GM19372 (cell line): ENCODE measurements at regions not wholly inside any gene's neighbourhood (a gene's known extent, or its start where the extent isn't known, plus 50 kb on each side); places are given as distances from the start of the nearest gene placed in this dataset.
"Not testable (repeated sequence)": the region's sequence is repeated elsewhere in the genome, so short reads cannot be mapped to it uniquely, and the experiment has no call there.

ENCODE experiments used
- ATAC-seq: cut with Tn5 transposase; IDR thresholded peaks from one replicate; pipeline ENCODE4 v1.9.1; 2021; ENCODE audit warnings: mild to moderate bottlenecking, low read depth, moderate library complexity; ENCODE audit not compliant: unreplicated experiment

DNA sequence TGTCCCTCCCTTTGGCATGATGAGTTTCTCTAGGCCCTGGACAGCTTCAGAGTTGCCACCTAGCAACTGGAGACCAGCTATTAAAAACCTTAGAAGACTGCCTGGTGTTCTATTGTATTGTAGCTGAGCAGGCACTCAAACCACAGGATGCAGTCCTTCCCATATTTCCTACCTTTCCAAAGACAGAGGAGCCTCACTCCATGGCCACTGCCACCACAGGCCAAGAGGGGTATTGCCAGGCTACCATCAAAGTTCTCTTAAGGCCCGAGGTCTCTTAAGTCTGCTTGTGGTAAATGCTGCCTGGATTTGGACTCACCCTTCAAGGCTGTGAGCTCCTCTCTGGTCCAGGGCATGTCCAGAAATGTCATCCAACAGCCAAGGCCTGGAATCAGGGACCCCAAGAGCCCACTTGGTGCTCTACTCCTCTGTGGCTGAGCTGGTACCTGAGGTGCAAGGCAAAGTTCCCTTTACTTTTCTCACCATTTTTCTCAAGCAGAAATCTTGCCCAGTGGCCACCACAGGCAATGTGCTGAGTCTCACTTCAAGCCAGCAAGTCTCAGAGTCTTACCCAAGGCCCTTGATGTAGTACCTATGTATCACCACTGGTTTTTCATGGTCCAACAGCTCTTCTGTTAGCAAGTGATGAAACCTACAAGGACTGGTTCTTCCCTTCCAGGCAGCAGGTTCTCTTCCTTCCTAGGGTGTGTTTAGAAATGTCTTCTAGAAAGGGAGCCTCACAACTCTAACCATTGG lies 269.4 kb downstream of the AMY1C start:
- ATAC-seq, result no peak

DNA sequence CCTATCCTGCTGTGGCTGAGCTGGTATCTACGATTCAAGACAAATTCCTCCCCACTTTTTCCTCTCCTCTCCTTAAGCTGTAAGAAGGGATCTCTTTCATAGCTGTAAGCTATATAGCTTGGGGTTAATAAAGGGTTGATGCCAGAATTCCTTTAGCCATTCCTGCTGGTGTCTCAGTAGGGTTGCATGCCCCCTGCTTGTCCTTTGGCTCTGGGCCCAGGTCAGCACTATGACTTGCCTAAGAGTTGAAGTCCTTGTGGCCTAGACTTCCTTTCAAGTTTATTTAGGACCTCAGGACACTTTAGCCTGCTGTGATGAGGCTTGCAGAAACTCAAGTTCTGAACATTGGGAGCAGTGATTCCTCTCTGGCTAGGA lies 270.0 kb downstream of the AMY1C start:
- no peak for ATAC-seq

DNA sequence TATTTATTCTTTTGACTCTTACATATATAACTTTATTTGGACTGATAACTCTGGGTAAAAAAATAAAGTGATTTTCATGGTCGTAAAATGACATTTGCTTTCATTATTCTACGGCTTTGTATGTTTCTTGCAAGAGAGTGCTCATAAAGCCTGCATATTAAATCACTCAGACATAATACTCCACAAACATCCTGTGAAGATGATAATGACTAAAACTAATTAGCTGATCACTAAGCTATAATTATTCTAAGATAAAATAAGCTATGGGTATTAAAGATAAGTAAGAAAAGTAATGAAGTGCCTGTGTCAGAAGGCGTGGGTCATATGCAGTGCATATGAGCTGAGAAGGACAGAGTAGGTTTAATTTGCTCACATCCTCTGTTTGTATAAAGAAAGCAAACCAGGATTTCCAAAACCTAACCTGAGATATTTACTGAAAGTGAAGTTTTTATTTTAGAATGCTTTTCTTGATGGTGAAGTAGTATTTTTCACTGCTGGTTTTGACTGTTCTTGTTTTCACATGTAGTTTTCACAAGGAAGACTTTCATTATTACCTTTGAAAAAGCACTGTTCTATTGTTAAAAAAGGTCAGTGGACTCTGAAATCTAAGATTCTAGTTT lies 278.8 kb downstream of the AMY1C start:
- ATAC-seq, result no peak

DNA sequence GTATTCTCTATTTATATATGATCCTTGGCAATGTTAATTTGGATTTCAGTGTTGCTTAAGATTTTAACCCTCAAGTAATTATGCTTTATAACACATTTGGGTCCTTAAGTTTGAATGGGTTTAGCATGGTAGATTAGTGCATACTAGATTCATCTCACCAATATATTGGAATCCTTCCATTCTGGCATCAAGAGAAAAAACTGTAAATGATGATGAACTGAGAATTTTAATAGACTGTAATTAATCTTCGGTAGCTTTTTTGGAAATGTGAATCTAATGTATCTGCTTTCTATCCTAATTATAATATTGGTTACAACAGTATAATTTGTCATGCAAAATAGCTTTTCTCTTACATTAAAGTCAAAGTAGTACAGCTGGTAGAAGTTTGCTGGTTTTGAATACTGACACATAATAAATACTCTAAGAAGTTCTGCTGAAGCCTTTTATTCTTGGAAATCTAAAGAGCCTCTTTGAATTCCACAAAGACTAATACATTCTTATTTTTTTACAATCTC lies 279.8 kb downstream of the AMY1C start:
- ATAC-seq, result no peak

DNA sequence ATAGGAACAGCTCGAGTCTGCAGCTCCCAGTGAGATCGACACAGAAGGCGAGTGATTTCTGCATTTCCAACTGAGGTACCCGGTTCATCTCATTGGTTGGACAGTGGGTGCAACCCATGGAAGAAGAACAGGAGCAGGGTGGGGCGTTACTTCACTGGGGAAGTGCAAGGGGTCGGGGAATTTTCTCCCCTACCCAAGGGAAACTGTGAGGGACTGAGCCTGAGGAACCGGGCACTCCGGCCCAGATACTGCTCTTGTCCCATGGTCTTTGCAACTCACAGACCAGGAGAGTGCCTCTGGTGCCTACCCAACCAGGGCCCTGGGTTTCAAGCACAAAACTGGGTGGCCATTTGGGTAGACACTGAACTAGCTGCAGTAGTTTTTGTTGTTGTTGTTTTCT lies 307.1 kb downstream of the AMY1C start:
- ATAC-seq, result no peak

- not testable (repeated sequence) for ATAC-seq
Observed at GRCh38 chr1:104057219-104057898, 307.7 kb downstream of the AMY1C start.

- not testable (repeated sequence) for ATAC-seq
Observed at GRCh38 chr1:104061637-104062036, 311.9 kb downstream of the AMY1C start.

DNA sequence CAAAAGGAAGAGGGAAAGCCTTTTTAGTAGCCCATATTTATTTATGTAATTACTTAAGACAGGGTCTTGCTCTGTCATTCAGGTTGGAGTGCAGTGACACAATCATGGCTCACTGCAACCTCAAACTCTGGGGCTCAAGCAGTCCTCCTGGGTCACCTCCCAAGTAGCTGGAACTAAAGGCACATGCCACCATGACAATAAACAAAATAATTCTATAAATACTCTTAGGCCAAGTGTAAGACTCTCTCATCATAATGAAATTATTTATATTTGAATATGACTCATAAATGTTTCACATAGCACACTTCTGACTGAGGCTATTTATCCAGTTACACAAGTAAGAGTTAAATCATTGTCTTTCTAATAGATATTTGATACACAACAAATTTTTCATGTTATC lies 314.7 kb downstream of the AMY1C start:
- no peak for ATAC-seq

GRCh38 chr1:104072915-104073371 lies 323.2 kb downstream of the AMY1C start:
- no peak for ATAC-seq

DNA sequence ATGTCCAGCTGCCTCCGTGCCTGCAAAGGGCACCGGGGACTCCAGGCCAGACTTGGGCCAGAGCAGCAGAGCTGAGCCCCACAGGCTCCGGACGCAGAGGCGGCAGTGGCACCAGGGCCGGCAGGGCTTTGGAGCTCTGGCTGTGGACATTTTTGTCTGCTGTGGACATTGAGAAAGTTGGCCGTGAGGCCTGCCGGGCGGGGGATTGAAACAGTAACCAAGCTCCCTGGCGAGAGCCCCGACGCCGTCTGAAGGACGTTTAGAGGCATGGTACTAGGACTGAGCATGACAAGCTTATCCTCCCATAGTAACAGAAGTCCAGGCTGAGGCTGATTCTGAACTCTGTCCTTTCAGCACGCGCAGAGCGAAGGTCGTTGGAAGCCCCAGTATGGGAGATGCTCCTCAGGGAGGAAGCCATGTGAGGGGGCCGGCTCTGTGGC lies 323.8 kb downstream of the AMY1C start:
- no peak for ATAC-seq

- ATAC-seq, result no peak
Observed at GRCh38 chr1:104082221-104082620, 332.5 kb downstream of the AMY1C start.

DNA sequence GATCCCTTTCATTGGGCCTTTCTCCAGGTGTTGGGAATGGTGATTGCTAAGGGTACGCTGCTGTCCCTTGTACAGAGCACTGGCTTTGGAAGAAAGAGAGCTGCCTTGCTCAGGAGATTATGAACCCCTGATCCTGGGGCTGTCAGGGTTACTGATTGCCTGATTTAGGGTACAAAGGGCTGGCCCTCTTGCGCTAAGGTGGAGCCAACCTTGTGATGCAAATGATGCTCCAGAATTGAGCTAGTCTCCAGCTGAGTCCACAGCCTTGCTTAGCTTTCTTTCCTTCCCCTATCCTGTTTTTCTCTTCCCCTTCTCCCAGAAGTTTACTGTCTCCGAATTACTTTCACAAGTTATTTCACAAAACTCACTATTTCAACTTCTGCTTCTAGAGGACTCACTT lies 334.7 kb downstream of the AMY1C start:
- ATAC-seq, result no peak

DNA sequence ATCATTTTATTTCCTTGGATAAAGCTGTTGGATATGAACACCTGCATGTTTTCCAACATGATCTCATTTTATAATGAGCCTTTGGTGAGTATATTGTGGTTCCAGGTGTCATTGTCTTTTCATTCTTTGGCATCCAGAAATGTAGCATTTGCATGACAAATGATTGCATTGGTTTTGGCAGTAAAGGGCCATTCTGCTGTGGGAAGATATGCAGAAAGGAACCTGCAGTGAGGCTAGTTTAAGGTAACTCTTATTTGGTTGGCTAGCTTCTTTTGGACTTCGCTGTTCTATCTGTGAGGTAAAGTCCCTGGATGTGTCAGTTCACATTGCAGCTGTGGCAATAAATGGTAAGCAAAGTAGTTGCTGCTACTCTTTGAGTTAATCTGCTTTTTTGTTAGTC lies 343.0 kb downstream of the AMY1C start:
- ATAC-seq, result no peak

GRCh38 chr1:104098837-104099236 lies 349.1 kb downstream of the AMY1C start:
- ATAC-seq, result no peak

DNA sequence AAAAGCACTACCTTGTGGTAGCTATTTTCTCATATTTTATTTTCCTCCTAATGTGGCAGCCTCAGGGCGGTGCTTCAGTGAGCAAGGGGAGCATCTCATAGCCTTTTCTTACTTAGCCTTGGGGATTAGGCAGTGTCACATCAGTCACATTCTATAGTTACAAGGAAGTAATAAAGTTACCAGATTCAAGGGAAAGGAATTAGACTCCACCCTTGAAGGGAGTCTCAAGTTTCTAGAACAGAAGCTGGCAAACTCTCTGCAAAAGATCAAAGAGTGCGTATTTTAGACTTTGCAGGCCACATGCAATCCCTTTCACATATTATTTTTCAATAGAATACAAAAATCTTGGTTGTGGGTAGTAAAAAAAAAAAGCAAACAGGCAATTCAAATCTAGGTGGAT lies 350.4 kb downstream of the AMY1C start:
- ATAC-seq, result no peak

DNA sequence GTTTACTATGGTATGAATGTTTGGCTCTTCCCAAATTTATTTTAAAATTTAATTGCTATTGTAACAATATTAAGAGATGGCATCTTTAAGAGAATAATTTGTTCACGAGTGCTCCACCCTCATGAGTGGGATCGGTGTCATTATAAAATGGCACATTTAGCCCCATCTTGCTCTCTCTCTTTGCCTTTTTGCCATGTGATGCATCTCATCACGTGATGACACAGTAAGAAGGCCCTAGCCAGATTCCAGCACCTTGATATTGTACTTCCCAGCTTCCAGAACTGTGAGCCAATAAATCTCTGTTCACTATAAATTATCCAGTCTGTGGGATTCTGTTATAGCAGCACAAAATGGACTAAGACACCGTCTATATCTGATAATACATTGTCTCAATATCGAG lies 355.8 kb downstream of the AMY1C start:
- no peak for ATAC-seq

DNA sequence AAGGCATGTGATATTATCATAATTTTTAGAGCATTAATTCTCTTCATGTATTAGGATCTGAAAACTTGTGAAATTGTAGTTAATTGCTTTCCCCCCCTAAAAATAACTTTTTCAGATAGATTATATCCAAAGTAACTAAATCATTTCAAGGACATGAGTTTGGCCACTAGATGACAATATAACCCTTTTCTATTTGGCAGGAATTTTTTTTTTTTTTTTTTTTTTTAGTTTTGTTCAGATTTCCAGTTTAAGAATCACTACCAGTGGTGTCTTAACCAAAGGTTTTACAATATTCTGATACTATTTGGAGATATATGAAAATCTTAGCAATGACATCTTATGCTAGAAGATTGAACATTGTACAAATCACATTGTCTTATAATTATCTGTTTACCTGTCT lies 370.8 kb downstream of the AMY1C start:
- no peak for ATAC-seq

- ATAC-seq, result no peak
Observed at GRCh38 chr1:104121271-104121670, 371.6 kb downstream of the AMY1C start.

DNA sequence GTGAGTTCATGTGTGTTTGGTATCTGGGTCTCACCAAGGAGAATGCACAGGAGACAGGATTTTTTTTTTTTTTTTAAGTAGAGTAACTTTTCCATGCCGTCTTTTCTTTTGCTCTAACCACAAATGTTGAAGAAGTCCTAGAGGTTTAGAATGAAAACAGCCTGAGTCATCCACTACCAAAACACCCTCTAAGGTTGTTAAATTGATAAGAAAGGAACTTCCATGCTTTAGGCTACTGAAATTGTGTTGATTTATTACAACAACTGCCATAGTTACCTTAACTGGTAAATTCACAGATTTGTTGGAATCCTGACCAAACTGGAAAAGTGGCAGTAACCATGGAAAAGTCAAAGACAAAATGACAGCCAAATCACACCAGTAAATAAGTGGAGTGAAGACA lies 375.6 kb downstream of the AMY1C start:
- no peak for ATAC-seq

DNA sequence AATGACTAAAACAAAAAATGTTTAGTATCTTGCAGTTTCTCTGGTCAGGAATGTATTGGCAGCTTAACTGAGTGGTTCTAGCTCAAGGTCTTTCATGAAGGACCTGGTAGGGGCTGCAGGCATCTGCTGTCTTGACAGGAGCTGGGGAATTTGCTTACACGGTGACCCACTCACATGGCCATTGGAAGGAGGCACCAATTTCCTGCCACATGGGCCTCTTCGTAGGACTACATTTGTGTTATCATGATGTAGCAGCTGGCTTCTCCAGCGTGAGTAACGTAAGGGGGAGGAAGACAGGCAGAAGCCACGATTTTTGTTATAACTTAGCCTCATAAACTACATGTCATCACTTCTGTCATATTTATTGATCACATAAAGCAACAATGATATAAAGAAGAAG lies 376.3 kb downstream of the AMY1C start:
- ATAC-seq, result no peak

DNA sequence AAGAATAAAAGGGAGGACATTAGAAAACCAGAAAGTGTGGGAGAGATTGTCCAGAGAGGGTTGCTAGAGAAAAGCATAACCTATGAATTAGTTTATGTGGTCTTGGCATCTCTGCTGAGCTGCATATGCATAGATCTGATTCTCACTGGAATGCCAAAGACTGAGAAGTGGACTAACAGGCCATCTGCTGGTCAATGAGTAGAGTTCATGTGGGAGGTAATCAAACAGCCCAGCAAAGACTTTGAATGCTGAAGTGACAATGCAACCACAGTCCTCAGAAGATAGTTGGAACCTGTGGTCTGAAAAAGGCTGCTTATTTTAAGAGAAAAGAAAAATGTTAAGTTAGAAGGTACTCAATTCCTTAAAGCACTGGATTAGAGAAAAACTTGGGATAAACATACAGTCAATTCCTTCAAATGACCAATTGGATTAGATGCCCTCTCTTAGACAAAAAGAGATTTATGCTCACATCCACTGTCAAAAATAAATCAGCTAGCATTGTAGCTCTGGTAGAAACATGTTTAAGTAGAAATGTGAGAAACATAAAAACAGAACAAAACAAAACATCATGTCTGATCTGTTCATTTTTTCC lies 382.8 kb downstream of the AMY1C start:
- peak; percentile 70 for ATAC-seq
